Endothelial cell of umbilical vein (primary cell): ENCODE measurements at regions not wholly inside any gene's neighbourhood (a gene's known extent, or its start where the extent isn't known, plus 50 kb on each side); places are given as distances from the start of the nearest gene placed in this dataset.

ENCODE experiments used
- BruUV-seq: library from RNA; stranded (reverse); fragments of 400-500 nt; replicated peaks from 2 replicates; lab custom pipeline; 2021; lab: Mats Ljungman, UMichigan
- CTCF ChIA-PET: fragments of 300-600, 350-600 bp; sonication (Branson Sonifier 250); formaldehyde crosslinking; loops from one replicate; lab custom pipeline; 2021; ENCODE audit warnings: antibody characterized with exemption, inconsistent platforms; lab: Charles Lee
- POLR2A ChIA-PET: fragments of 300-600, 350-600 bp; sonication (Branson Sonifier 250); formaldehyde crosslinking; loops from one replicate; lab custom pipeline; 2021; ENCODE audit warnings: antibody characterized with exemption, inconsistent platforms; lab: Charles Lee
- DNase-seq: peaks from one replicate; pipeline ENCODE4 v3.0.0-alpha.2; 2011; ENCODE audit warnings: low read depth, low spot score
- FAIRE-seq: peaks from 2 replicates; lab custom pipeline; 2011; peaks lifted over from hg19 to GRCh38; lab: Jason Lieb, UNC
- H2AFZ ChIP-seq: 2 replicates; pipeline ENCODE4 v1.6.0; 2012; ENCODE audit warnings: low read depth, low read length, control low read depth, inconsistent platforms
- H3K27ac ChIP-seq: 2 replicates; pipeline ENCODE4 v1.5.1; 2011; ENCODE audit warnings: low read depth, mild to moderate bottlenecking, control low read depth, low read length, moderate library complexity; ENCODE audit not compliant: insufficient read depth
- H3K27me3 ChIP-seq, 2 experiments: 2 replicates each; pipeline versions ENCODE4 v1.6.0 to v1.6.1; 2011; ENCODE audit warnings: low read length in 2 of 2, mixed read lengths in 1 of 2; ENCODE audit not compliant: control insufficient read depth in 2 of 2, insufficient read depth in 2 of 2
- H3K36me3 ChIP-seq, 2 experiments: 2 replicates in 1 of 2; 3 replicates in 1 of 2; pipeline ENCODE4 v1.5.1; 2011; ENCODE audit warnings: low read length in 2 of 2, mild to moderate bottlenecking in 1 of 2, moderate library complexity in 1 of 2; ENCODE audit not compliant: control insufficient read depth in 2 of 2, insufficient read depth in 2 of 2; ENCODE audit errors: extremely low read depth in 1 of 2
- H3K4me1 ChIP-seq: 3 replicates; pipeline ENCODE4 v1.5.1; 2011; ENCODE audit warnings: mild to moderate bottlenecking, low read length; ENCODE audit not compliant: control insufficient read depth, insufficient read depth; ENCODE audit errors: extremely low read depth
- H3K4me2 ChIP-seq: 2 replicates; pipeline ENCODE4 v1.6.1; 2011; ENCODE audit warnings: low read length, control low read depth, mixed read lengths; ENCODE audit not compliant: insufficient read depth
- H3K4me3 ChIP-seq, 3 experiments: fragments of 200-600 bp in 1 of 3; sonication (generic), shearing (Covaris generic) in 1 of 3; replicated peaks in 1 of 3; 2 replicates each; pipeline ENCODE4 v1.5.1; 2011 to 2016; ENCODE audit warnings: control low read depth in 3 of 3, low read length in 3 of 3, mild to moderate bottlenecking in 2 of 3, inconsistent platforms in 1 of 3, low read depth in 1 of 3, moderate library complexity in 1 of 3; ENCODE audit not compliant: insufficient read depth in 1 of 3
- H3K79me2 ChIP-seq: 2 replicates; pipeline ENCODE4 v1.6.0; 2012; ENCODE audit warnings: low read length, inconsistent platforms; ENCODE audit not compliant: control insufficient read depth, insufficient read depth
- H3K9ac ChIP-seq: replicated peaks from 2 replicates; pipeline ENCODE3; 2011; ENCODE audit warnings: low read length, control low read depth; ENCODE audit not compliant: insufficient read depth; ENCODE audit errors: extremely low read depth
- H3K9me1 ChIP-seq: replicated peaks from 3 replicates; pipeline ENCODE4 v1.6.0; 2011; ENCODE audit warnings: mild to moderate bottlenecking, low read length; ENCODE audit not compliant: control insufficient read depth, insufficient read depth; ENCODE audit errors: extremely low read depth
- H3K9me3 ChIP-seq: replicated peaks from 2 replicates; pipeline ENCODE4 v1.5.1; 2012; ENCODE audit warnings: low read length, inconsistent platforms; ENCODE audit not compliant: control insufficient read depth, insufficient read depth
- H4K20me1 ChIP-seq: replicated peaks from 2 replicates; pipeline ENCODE3; 2011; ENCODE audit warnings: mild to moderate bottlenecking, low read length; ENCODE audit not compliant: control insufficient read depth, insufficient read depth; ENCODE audit errors: extremely low read depth
- CTCF ChIP-seq, 2 donors: IDR thresholded peaks; 1 replicate in 1 of 2; 2 replicates in 1 of 2; pipeline ENCODE4 v1.5.1; 2011; ENCODE audit warnings: low read length in 2 of 2, mild to moderate bottlenecking in 2 of 2, moderate library complexity in 2 of 2, control low read depth in 1 of 2, inconsistent platforms in 1 of 2, low read depth in 1 of 2; ENCODE audit not compliant: insufficient read depth in 1 of 2; ENCODE audit errors: extremely low read depth in 1 of 2
- EZH2 ChIP-seq: IDR thresholded peaks from 2 replicates; pipeline ENCODE4 v1.6.1; 2012; ENCODE audit warnings: borderline replicate concordance, low read depth, mild to moderate bottlenecking, moderate library complexity, low read length, inconsistent platforms; ENCODE audit not compliant: severe bottlenecking
- FOS ChIP-seq: IDR thresholded peaks from 2 replicates; pipeline ENCODE4 v1.6.1; 2011; ENCODE audit warnings: mild to moderate bottlenecking, low read length, moderate library complexity, borderline replicate concordance; ENCODE audit not compliant: insufficient read depth
- JUN ChIP-seq: IDR thresholded peaks from 2 replicates; pipeline ENCODE4 v1.6.1; 2011; ENCODE audit warnings: borderline replicate concordance, low read depth; ENCODE audit not compliant: insufficient read length, insufficient read depth
- POLR2A ChIP-seq: IDR thresholded peaks from 2 replicates; pipeline ENCODE4 v1.6.1; 2012; ENCODE audit warnings: low read depth, mild to moderate bottlenecking, control low read depth, low read length
- dilution Hi-C: fragments of 300-500 bp; cut with MboI; formaldehyde crosslinking; loops from one replicate; pipeline ENCODE4 v1.15.0; 2019; ENCODE audit warnings: low sequenced_read_pairs; ENCODE audit not compliant: extremely low pct_ligation_motif_present
- intact Hi-C: fragments of 100-400 bp; cut with micrococcal nuclease; formaldehyde crosslinking; loops from one replicate; pipeline ENCODE4 v1.10.0; 2022

- no peak overlapping the region for H3K4me3 ChIP-seq
- DNase-seq (peak; percentile 81), FAIRE-seq (no peak)
- no peaks in the 10 kb centered on the region for H3K9me3 ChIP-seq
- no peak for TF ChIP-seq EZH2
- TF ChIP-seq JUN: no peak
- TF ChIP-seq POLR2A: no peak
- no peak for TF ChIP-seq FOS
- TF ChIP-seq CTCF (IDR thresholded peaks at IDR 0.05; ENCODE audit: extremely low read depth in 1 of 2, insufficient read depth in 1 of 2, low read depth in 1 of 2, low read length in 2 of 2): no peak
- H3K79me2 ChIP-seq: no peaks in the 10 kb centered on the region
- no peak overlapping the region for H3K4me2 ChIP-seq
- no peaks in the 10 kb centered on the region for H3K9me1 ChIP-seq
- H3K4me1 ChIP-seq: peaks cover 15% of the 10 kb centered on the region
- dilution Hi-C loops (no loop called here), intact Hi-C loops (loop anchor here (1.0 to 5.0 kb wide), 2 partner anchors 551 to 755 kb away; no protein-coding TSS in a partner anchor)
- no peak overlapping the region for H2AFZ ChIP-seq
- H3K27ac ChIP-seq: no peak overlapping the region
- no peaks in the 10 kb centered on the region for H3K36me3 ChIP-seq
- CTCF ChIA-PET: interaction anchor here (0.5 to 11.1 kb wide), 11 partner anchors 9 to 755 kb away, joined by 3 to 292 read pairs (median 5); partner anchors contain the start of gene DNAJC6
- H3K9ac ChIP-seq: no peak overlapping the region
- BruUV-seq: no TSS peak
- H3K27me3 ChIP-seq: no peaks in the 10 kb centered on the region
- no peaks in the 10 kb centered on the region for H4K20me1 ChIP-seq
- POLR2A ChIA-PET: no interaction called here
These were observed 101.4 kb upstream of the PDE4B start for GRCh38 chr1:65691152-65691900.
